Panc1 (cell line): ENCODE measurements at regions not wholly inside any gene's neighbourhood (a gene's known extent, or its start where the extent isn't known, plus 50 kb on each side); places are given as distances from the start of the nearest gene placed in this dataset.

Experiments
- ATAC-seq: fragments of 200-7000 bp; cut with Tn5 transposase; 2 replicates; pipeline ENCODE4 v1.9.1; 2020; ENCODE audit warnings: mild to moderate bottlenecking, moderate library complexity
- BruUV-seq: library from RNA; stranded (reverse); fragments of 400-500 nt; replicated peaks from 2 replicates; lab custom pipeline; 2021; lab: Mats Ljungman, UMichigan
- CTCF ChIA-PET: fragments of 300-600 bp; sonication (Branson Sonifier 250); formaldehyde crosslinking; loops from one replicate; lab custom pipeline; 2022; ENCODE audit warnings: antibody characterized with exemption; lab: Charles Lee
- POLR2A ChIA-PET: fragments of 300-600 bp; sonication (Branson Sonifier 250); formaldehyde crosslinking; loops from one replicate; lab custom pipeline; 2022; ENCODE audit warnings: antibody characterized with exemption; lab: Charles Lee
- DNase-seq: peaks from one replicate; pipeline ENCODE4 v3.0.0-alpha.2; 2010; ENCODE audit warnings: low read depth, low spot score
- H3K27ac ChIP-seq: 2 replicates; pipeline ENCODE4 v1.5.1; 2011; ENCODE audit warnings: mild to moderate bottlenecking, low read length, inconsistent platforms
- H3K27me3 ChIP-seq: fragments of 200-500 bp; sonication (Bioruptor generic); 2 replicates; pipeline ENCODE4 v1.6.0; 2014; ENCODE audit warnings: low read length, inconsistent platforms; ENCODE audit not compliant: control insufficient read depth, insufficient read depth
- H3K36me3 ChIP-seq: fragments of 200-500 bp; sonication (Bioruptor generic); 2 replicates; pipeline ENCODE4 v1.5.1; 2014; ENCODE audit warnings: inconsistent platforms, mild to moderate bottlenecking, low read length, moderate library complexity; ENCODE audit not compliant: control insufficient read depth, insufficient read depth
- H3K4me1 ChIP-seq: 2 replicates; pipeline ENCODE4 v1.5.1; 2011; ENCODE audit warnings: inconsistent platforms, mild to moderate bottlenecking, low read length, moderate library complexity; ENCODE audit not compliant: control insufficient read depth, insufficient read depth
- H3K4me3 ChIP-seq, 2 experiments: 2 replicates each; pipeline ENCODE4 v1.5.1; 2011 to 2012; ENCODE audit warnings: low read depth in 2 of 2, low read length in 2 of 2, mild to moderate bottlenecking in 2 of 2, inconsistent platforms in 1 of 2, moderate library complexity in 1 of 2
- H3K9me3 ChIP-seq: fragments of 200-500 bp; sonication (Bioruptor generic); 2 replicates; pipeline ENCODE4 v1.5.1; 2014; ENCODE audit warnings: low read depth, mild to moderate bottlenecking, inconsistent platforms, low read length, moderate library complexity; ENCODE audit not compliant: control insufficient read depth, insufficient read depth
- POLR2AphosphoS5 ChIP-seq: IDR thresholded peaks from 2 replicates; pipeline ENCODE4 v1.6.1; 2012; ENCODE audit warnings: mild to moderate bottlenecking, low read depth, low read length, moderate library complexity
- SIN3A ChIP-seq: IDR thresholded peaks from 2 replicates; pipeline ENCODE4 v1.6.1; 2012; ENCODE audit warnings: low read depth, mild to moderate bottlenecking, low read length, moderate library complexity, borderline replicate concordance; ENCODE audit not compliant: insufficient read depth
- TCF7L2 ChIP-seq: IDR thresholded peaks from 2 replicates; pipeline ENCODE4 v1.6.1; 2011; ENCODE audit warnings: mild to moderate bottlenecking, low read depth, low read length, inconsistent platforms
- in situ Hi-C: cut with HindIII; loops from 2 replicates; pipeline ENCODE4 v1.10.0; 2016; ENCODE audit warnings: low sequenced_read_pairs, low pct_unique_long_range_greater_than_20kb
- intact Hi-C: fragments of 100-400 bp; cut with micrococcal nuclease; formaldehyde crosslinking; loops from one replicate; pipeline ENCODE4 v1.10.0; 2022; ENCODE audit not compliant: unreplicated experiment
- TF ChIP-seq, protein P1 (sequence below), 2 experiments: IDR thresholded peaks; 2 replicates each; pipeline ENCODE4 v1.6.1; 2011 to 2012; ENCODE audit warnings: low read depth in 2 of 2, control low read depth in 1 of 2, low read length in 1 of 2, mild to moderate bottlenecking in 1 of 2, moderate library complexity in 1 of 2; ENCODE audit not compliant: insufficient read depth in 1 of 2
- TF ChIP-seq, protein P2 (sequence below): fragments of 450-650 bp; IDR thresholded peaks from 2 replicates; pipeline ENCODE4 v1.5.1; 2017; ENCODE audit warnings: mild to moderate bottlenecking

DNA sequence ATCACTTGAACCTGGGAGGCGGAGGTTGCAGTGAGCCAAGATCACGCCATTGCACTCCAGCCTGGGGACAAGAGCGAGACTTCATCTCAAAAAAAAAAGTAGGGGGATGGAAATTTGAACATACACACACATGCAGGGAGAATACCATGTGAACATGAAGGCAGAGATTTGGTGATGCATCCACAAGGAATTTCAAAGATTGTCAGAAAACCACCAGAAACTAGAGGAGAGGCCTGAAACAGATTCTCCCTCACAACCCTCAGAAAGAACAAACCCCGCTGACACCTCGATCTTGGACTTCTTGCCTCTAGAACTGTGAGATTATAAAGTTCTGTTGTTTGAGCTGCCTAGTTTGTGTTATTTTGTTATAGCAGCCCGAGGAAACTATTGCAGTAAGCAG, 125.5 kb downstream of the GPX5 start:
- DNase-seq (no peak), ATAC-seq (no peak)
- H3K36me3 ChIP-seq, result no peaks in the 10 kb centered on the region
- no peaks in the 10 kb centered on the region; the same call in 1 of the 2 replicates for H3K4me1 ChIP-seq
- BruUV-seq, result no TSS peak
- POLR2A ChIA-PET, result no interaction called here
- H3K9me3 ChIP-seq, result no peaks in the 10 kb centered on the region
- in situ Hi-C loops, result no loop called here
- intact Hi-C loops, result no loop called here
- H3K27me3 ChIP-seq, result no peaks in the 10 kb centered on the region
- no peak for TF ChIP-seq TCF7L2
- TF ChIP-seq POLR2AphosphoS5, result no peak
- TF ChIP-seq SIN3A, result no peak
- TF ChIP-seq, protein P1, sequence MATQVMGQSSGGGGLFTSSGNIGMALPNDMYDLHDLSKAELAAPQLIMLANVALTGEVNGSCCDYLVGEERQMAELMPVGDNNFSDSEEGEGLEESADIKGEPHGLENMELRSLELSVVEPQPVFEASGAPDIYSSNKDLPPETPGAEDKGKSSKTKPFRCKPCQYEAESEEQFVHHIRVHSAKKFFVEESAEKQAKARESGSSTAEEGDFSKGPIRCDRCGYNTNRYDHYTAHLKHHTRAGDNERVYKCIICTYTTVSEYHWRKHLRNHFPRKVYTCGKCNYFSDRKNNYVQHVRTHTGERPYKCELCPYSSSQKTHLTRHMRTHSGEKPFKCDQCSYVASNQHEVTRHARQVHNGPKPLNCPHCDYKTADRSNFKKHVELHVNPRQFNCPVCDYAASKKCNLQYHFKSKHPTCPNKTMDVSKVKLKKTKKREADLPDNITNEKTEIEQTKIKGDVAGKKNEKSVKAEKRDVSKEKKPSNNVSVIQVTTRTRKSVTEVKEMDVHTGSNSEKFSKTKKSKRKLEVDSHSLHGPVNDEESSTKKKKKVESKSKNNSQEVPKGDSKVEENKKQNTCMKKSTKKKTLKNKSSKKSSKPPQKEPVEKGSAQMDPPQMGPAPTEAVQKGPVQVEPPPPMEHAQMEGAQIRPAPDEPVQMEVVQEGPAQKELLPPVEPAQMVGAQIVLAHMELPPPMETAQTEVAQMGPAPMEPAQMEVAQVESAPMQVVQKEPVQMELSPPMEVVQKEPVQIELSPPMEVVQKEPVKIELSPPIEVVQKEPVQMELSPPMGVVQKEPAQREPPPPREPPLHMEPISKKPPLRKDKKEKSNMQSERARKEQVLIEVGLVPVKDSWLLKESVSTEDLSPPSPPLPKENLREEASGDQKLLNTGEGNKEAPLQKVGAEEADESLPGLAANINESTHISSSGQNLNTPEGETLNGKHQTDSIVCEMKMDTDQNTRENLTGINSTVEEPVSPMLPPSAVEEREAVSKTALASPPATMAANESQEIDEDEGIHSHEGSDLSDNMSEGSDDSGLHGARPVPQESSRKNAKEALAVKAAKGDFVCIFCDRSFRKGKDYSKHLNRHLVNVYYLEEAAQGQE (IDR thresholded peaks at IDR 0.05; ENCODE audit: insufficient read depth in 1 of 2, low read depth in 2 of 2, low read length in 1 of 2), result no peak
- TF ChIP-seq, protein P2, sequence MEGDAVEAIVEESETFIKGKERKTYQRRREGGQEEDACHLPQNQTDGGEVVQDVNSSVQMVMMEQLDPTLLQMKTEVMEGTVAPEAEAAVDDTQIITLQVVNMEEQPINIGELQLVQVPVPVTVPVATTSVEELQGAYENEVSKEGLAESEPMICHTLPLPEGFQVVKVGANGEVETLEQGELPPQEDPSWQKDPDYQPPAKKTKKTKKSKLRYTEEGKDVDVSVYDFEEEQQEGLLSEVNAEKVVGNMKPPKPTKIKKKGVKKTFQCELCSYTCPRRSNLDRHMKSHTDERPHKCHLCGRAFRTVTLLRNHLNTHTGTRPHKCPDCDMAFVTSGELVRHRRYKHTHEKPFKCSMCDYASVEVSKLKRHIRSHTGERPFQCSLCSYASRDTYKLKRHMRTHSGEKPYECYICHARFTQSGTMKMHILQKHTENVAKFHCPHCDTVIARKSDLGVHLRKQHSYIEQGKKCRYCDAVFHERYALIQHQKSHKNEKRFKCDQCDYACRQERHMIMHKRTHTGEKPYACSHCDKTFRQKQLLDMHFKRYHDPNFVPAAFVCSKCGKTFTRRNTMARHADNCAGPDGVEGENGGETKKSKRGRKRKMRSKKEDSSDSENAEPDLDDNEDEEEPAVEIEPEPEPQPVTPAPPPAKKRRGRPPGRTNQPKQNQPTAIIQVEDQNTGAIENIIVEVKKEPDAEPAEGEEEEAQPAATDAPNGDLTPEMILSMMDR, result no peak
- no peak overlapping the region for H3K4me3 ChIP-seq
- CTCF ChIA-PET, result no interaction called here
- H3K27ac ChIP-seq, result no peak overlapping the region

DNA sequence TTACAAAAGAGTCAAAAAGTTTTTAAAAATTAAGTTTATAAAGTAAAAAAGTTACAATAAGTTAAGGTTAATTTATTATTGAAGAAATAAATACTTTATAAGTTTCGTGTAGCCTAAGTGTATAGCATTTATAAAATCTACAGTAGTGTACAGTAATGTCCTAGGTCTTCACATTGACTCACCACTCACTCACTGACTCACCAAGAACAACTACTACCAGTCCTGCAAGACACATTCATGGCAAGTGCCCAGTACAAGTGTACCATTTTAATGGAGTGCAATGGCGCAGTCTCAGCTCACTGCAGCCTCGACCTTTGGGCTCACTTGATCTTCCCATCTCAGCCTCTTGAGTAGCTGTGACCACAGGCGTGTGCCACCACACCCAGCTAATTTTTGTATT, 128.2 kb downstream of the GPX5 start:
- no peak overlapping the region for H3K4me3 ChIP-seq
- BruUV-seq, result no TSS peak
- no peaks in the 10 kb centered on the region for H3K9me3 ChIP-seq
- H3K27ac ChIP-seq, result no peak overlapping the region
- no peaks in the 10 kb centered on the region for H3K36me3 ChIP-seq
- H3K4me1 ChIP-seq, result peaks cover 4% of the 10 kb centered on the region
- CTCF ChIA-PET, result no interaction called here
- POLR2A ChIA-PET, result interaction anchor here (0.6 kb wide), 1 partner anchor 313 kb away, joined by 3 read pairs; no protein-coding TSS in a partner anchor
- in situ Hi-C loops (no loop called here), intact Hi-C loops (no loop called here)
- no peak for DNase-seq
- TF ChIP-seq, protein P2, result no peak
- no peak for TF ChIP-seq POLR2AphosphoS5
- TF ChIP-seq, protein P1 (IDR thresholded peaks at IDR 0.05; ENCODE audit: insufficient read depth in 1 of 2, low read depth in 2 of 2, low read length in 1 of 2), result no peak
- no peak for TF ChIP-seq SIN3A
- no peak for TF ChIP-seq TCF7L2
- no peaks in the 10 kb centered on the region for H3K27me3 ChIP-seq
- ATAC-seq, result no peak
